ENCODE measurements at regions not wholly inside any gene's neighbourhood (a gene's known extent, or its start where the extent isn't known, plus 50 kb on each side); places are given as distances from the start of the nearest gene placed in this dataset.

- Mint-ChIP-seq H3K9me3 (ENCODE audit: unreplicated experiment) (no peaks in the 10 kb centered on the region), H3K4me1 (ENCODE audit: low read depth, unreplicated experiment) (peaks cover 4% of the 10 kb centered on the region), H3K4me3 (ENCODE audit: unreplicated experiment) (no peak overlapping the region), H3K27ac (ENCODE audit: unreplicated experiment) (no peak overlapping the region), H3K36me3 (ENCODE audit: unreplicated experiment) (no peaks in the 10 kb centered on the region), H3K27me3 (ENCODE audit: unreplicated experiment) (no peaks in the 10 kb centered on the region)
- DNase-seq = no peak
- no peak for TF ChIP-seq CTCF (IDR thresholded peaks at IDR 0.05; ENCODE audit: partially characterized antibody, unreplicated experiment)
These were observed 288.5 kb downstream of the KBTBD8 start for GRCh38 chr3:67286586-67286985.

GRCh38 chr3:67288466-67289106 lies 290.5 kb downstream of the KBTBD8 start:
- peaks cover 4% of the 10 kb centered on the region for H3K4me1 Mint-ChIP-seq (ENCODE audit: low read depth, unreplicated experiment)
- DNase-seq = no peak
- H3K9me3 Mint-ChIP-seq (ENCODE audit: unreplicated experiment) = no peaks in the 10 kb centered on the region
- no peaks in the 10 kb centered on the region for H3K27me3 Mint-ChIP-seq (ENCODE audit: unreplicated experiment)
- H3K4me3 Mint-ChIP-seq (ENCODE audit: unreplicated experiment) = no peak overlapping the region
- H3K36me3 Mint-ChIP-seq (ENCODE audit: unreplicated experiment) = no peaks in the 10 kb centered on the region
- H3K27ac Mint-ChIP-seq (ENCODE audit: unreplicated experiment) = no peak overlapping the region
- no peak for TF ChIP-seq CTCF (IDR thresholded peaks at IDR 0.05; ENCODE audit: partially characterized antibody, unreplicated experiment)

- H3K27me3 Mint-ChIP-seq (ENCODE audit: unreplicated experiment) = no peaks in the 10 kb centered on the region
- H3K36me3 Mint-ChIP-seq (ENCODE audit: unreplicated experiment) = no peaks in the 10 kb centered on the region
- no peak for DNase-seq
- TF ChIP-seq CTCF (IDR thresholded peaks at IDR 0.05; ENCODE audit: partially characterized antibody, unreplicated experiment) = no peak
- no peaks in the 10 kb centered on the region for H3K9me3 Mint-ChIP-seq (ENCODE audit: unreplicated experiment)
- H3K4me3 Mint-ChIP-seq (ENCODE audit: unreplicated experiment) = no peak overlapping the region
- no peak overlapping the region for H3K27ac Mint-ChIP-seq (ENCODE audit: unreplicated experiment)
- H3K4me1 Mint-ChIP-seq (ENCODE audit: low read depth, unreplicated experiment) = peaks cover 4% of the 10 kb centered on the region
These were observed 291.5 kb downstream of the KBTBD8 start for GRCh38 chr3:67289626-67290025.

- DNase-seq = no peak
- no peaks in the 10 kb centered on the region for H3K9me3 Mint-ChIP-seq (ENCODE audit: unreplicated experiment)
- peaks cover 4% of the 10 kb centered on the region for H3K4me1 Mint-ChIP-seq (ENCODE audit: low read depth, unreplicated experiment)
- H3K27me3 Mint-ChIP-seq (ENCODE audit: unreplicated experiment) = no peaks in the 10 kb centered on the region
- no peak for TF ChIP-seq CTCF (IDR thresholded peaks at IDR 0.05; ENCODE audit: partially characterized antibody, unreplicated experiment)
- no peaks in the 10 kb centered on the region for H3K36me3 Mint-ChIP-seq (ENCODE audit: unreplicated experiment)
- H3K4me3 Mint-ChIP-seq (ENCODE audit: unreplicated experiment) = no peak overlapping the region
- H3K27ac Mint-ChIP-seq (ENCODE audit: unreplicated experiment) = no peak overlapping the region
These were observed 292.3 kb downstream of the KBTBD8 start for GRCh38 chr3:67290438-67290837.

- H3K36me3 Mint-ChIP-seq (ENCODE audit: unreplicated experiment) = no peaks in the 10 kb centered on the region
These were observed 293.5 kb downstream of the KBTBD8 start for GRCh38 chr3:67291287-67292252.

More at GRCh38 chr3:67291287-67292252, 293.5 kb downstream of the KBTBD8 start:
- Mint-ChIP-seq H3K4me1 (ENCODE audit: low read depth, unreplicated experiment) (peaks cover 4% of the 10 kb centered on the region), H3K9me3 (ENCODE audit: unreplicated experiment) (no peaks in the 10 kb centered on the region), H3K27me3 (ENCODE audit: unreplicated experiment) (no peaks in the 10 kb centered on the region), H3K27ac (ENCODE audit: unreplicated experiment) (no peak overlapping the region), H3K4me3 (ENCODE audit: unreplicated experiment) (no peak overlapping the region)
- DNase-seq = no peak
- no peak for TF ChIP-seq CTCF (IDR thresholded peaks at IDR 0.05; ENCODE audit: partially characterized antibody, unreplicated experiment)

Measured in glutamatergic neuron (in vitro differentiated cells).